OCI-LY3 (cell line): ENCODE measurements at regions not wholly inside any gene's neighbourhood (a gene's known extent, or its start where the extent isn't known, plus 50 kb on each side); places are given as distances from the start of the nearest gene placed in this dataset.

Experiments used
- H2AFZ ChIP-seq: fragments of 200-600, 300-600 bp; shearing (Covaris generic); 2 replicates; pipeline ENCODE4 v1.6.0; 2014; ENCODE audit warnings: antibody characterized with exemption, low read depth, low read length
- H3K27ac ChIP-seq: fragments of 200-600, 300-600 bp; sonication (generic); 2 replicates; pipeline ENCODE4 v1.5.1; 2014; ENCODE audit warnings: mild to moderate bottlenecking, low read length, moderate library complexity, mixed read lengths
- H3K27me3 ChIP-seq: fragments of 200-600, 300-600 bp; sonication (generic); 2 replicates; pipeline ENCODE4 v1.6.1; 2014; ENCODE audit warnings: low read depth, low read length, mixed read lengths
- H3K36me3 ChIP-seq: fragments of 200-600, 300-600 bp; sonication (generic); replicated peaks from 2 replicates; pipeline ENCODE3; 2014; ENCODE audit warnings: low read depth, low read length, mixed read lengths
- H3K4me1 ChIP-seq: fragments of 300-600, 200-600 bp; sonication (generic); 2 replicates; pipeline ENCODE4 v1.6.1; 2014; ENCODE audit warnings: low read length, mixed read lengths
- H3K4me2 ChIP-seq: fragments of 200-600, 300-600 bp; sonication (generic); 2 replicates; pipeline ENCODE4 v1.6.1; 2014; ENCODE audit warnings: low read length, mixed read lengths
- H3K4me3 ChIP-seq: fragments of 300-600, 200-600 bp; sonication (generic); 2 replicates; pipeline ENCODE4 v1.5.1; 2014; ENCODE audit warnings: antibody characterized with exemption, mild to moderate bottlenecking, low read length, moderate library complexity
- H3K79me2 ChIP-seq: fragments of 300-600, 200-600 bp; shearing (Covaris generic); 2 replicates; pipeline ENCODE4 v1.6.1; 2014; ENCODE audit warnings: mild to moderate bottlenecking, low read length, mixed read lengths
- H3K9ac ChIP-seq: fragments of 300-600, 200-600 bp; shearing (Covaris generic); 2 replicates; pipeline ENCODE4 v1.6.0; 2014; ENCODE audit warnings: mild to moderate bottlenecking, low read length, moderate library complexity
- H3K9me3 ChIP-seq: fragments of 200-600, 300-600 bp; shearing (Covaris generic); 2 replicates; pipeline ENCODE4 v1.6.1; 2014; ENCODE audit warnings: low read length, mixed read lengths; ENCODE audit not compliant: insufficient read depth
- H4K20me1 ChIP-seq: fragments of 200-600, 300-600 bp; sonication (generic); 2 replicates; pipeline ENCODE4 v1.6.1; 2016; ENCODE audit warnings: low read length, mixed read lengths; ENCODE audit not compliant: insufficient read depth
- CTCF ChIP-seq: fragments of 200-600, 300-600 bp; sonication (generic); IDR thresholded peaks from 2 replicates; pipeline ENCODE4 v1.5.1; 2014; ENCODE audit warnings: antibody characterized with exemption, low read length, low read depth
- EZH2phosphoT487 ChIP-seq: fragments of 200-600 bp; shearing (Covaris generic); IDR thresholded peaks from 2 replicates; pipeline ENCODE4 v1.6.1; 2018; ENCODE audit warnings: antibody characterized with exemption, mixed run types, low read depth

DNA sequence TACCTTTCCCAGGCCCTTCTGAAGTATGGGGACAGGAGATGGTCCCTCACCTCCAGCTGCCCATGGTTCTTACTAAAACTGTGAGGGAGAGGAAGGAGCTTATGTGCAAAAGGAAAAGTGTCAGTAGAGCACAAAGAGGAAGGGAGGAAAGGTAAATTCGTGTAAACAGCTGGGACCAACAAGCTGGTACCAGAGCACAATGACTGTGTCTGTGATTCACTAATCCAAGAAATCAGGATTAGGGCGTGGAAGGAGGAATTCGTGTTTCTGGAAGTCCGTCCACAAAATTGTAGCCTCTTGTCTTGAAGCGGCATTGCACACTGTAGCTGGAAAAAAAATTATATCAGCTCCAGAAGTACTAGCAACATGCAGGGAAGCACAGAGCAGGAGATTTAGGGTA lies 129.0 kb upstream of the RREB1 start:
- Histone ChIP-seq H4K20me1 (no peaks in the 10 kb centered on the region), H3K4me1 (no peaks in the 10 kb centered on the region), H3K4me3 (no peak overlapping the region), H3K27me3 (no peaks in the 10 kb centered on the region), H3K4me2 (no peak overlapping the region), H3K36me3 (no peaks in the 10 kb centered on the region), H3K9me3 (no peaks in the 10 kb centered on the region), H3K27ac (no peak overlapping the region), H2AFZ (no peak overlapping the region), H3K9ac (no peak overlapping the region), H3K79me2 (no peaks in the 10 kb centered on the region)
- no peak for TF ChIP-seq CTCF
- no peak for TF ChIP-seq EZH2phosphoT487

DNA sequence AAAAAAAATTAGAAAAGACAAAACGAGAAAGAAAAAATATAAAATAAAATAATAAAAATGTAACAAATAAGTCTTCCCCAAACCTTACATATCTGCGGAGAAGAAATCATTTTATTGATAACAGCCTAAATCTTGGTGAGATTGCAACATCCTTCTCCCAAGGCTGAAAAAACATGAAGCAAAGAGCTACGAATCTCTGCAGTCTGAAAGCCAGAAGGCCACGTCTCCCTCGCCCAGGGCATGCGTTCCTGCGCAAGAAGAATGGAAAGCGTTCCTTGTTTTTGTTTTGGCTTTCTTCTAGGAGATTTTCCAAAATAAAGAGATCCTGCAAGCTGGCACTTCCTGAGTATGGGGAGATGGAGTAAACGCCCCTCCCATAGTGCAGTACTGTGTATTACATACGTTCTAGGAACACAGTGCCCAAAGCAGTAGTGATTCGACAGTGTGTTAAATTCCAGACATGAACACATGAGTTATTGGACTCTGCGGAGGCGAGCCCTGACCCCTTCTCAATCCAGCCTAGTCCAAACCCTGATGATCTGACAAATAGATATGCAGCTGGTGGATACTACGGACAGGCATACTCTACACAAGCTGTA lies 126.7 kb upstream of the RREB1 start:
- Histone ChIP-seq H3K36me3 (no peaks in the 10 kb centered on the region), H3K4me1 (no peaks in the 10 kb centered on the region), H2AFZ (no peak overlapping the region), H4K20me1 (no peaks in the 10 kb centered on the region), H3K9ac (no peak overlapping the region), H3K27ac (no peak overlapping the region), H3K4me3 (no peak overlapping the region), H3K27me3 (no peaks in the 10 kb centered on the region), H3K79me2 (no peaks in the 10 kb centered on the region), H3K9me3 (no peaks in the 10 kb centered on the region), H3K4me2 (no peak overlapping the region)
- TF ChIP-seq CTCF (no peak), EZH2phosphoT487 (no peak)

DNA sequence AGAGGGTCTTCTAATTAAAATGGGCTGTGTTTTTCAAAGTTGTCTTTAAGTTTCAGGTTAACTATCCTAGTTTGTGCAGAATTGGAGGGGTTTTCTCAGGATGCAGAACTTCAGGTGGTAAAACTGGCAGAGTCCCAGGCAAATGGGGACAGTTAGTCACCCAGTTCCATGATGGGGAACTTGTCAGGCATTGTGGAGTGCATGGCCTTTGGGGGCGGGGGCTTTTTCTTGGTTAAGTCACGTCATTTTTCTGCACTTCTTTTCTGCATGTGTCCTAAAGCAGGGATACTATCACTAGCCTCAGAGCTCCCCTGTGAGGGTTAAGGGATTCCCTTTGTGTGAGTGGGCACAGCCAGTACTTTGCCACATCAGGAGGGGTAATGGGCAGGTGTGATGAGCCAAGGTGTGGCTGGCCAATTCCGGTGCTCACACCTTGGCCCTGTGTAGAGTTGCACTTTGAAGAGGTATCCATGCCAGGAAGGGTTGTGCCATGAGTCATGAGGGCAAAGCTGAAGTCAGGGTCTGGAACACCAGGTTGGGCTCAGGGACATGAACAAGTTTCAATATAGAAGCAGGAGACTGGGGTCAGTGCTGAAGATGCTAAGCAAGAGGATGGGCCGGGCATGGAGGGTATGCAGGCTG lies 126.0 kb upstream of the RREB1 start:
- no peak overlapping the region for H3K4me2 ChIP-seq
- no peaks in the 10 kb centered on the region for H3K9me3 ChIP-seq
- no peaks in the 10 kb centered on the region for H3K36me3 ChIP-seq
- no peaks in the 10 kb centered on the region for H3K4me1 ChIP-seq
- H3K4me3 ChIP-seq: no peak overlapping the region
- H2AFZ ChIP-seq: no peak overlapping the region
- TF ChIP-seq CTCF: no peak
- no peak for TF ChIP-seq EZH2phosphoT487
- no peaks in the 10 kb centered on the region for H3K27me3 ChIP-seq
- H3K27ac ChIP-seq: no peak overlapping the region
- no peaks in the 10 kb centered on the region for H3K79me2 ChIP-seq
- no peak overlapping the region for H3K9ac ChIP-seq
- no peaks in the 10 kb centered on the region for H4K20me1 ChIP-seq

DNA sequence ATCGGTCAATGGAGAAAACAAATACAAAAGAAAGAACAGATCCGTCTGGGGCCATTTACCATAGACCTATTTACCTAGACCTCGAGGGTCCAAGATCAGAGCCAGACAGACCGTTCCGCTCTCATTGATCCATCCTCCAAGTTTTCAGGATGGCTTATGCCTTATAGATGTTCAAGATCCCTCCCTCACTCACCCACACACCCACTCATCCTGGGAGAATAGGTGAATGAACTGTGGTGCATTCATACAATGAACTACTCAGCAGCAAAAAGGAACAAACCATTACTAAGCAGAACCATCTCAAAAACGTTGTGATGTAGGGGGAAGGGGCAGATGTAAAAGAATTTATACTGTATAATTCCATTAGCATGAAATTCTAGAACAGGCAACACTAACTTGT lies 125.1 kb upstream of the RREB1 start:
- Histone ChIP-seq H3K27ac (no peak overlapping the region), H3K79me2 (no peaks in the 10 kb centered on the region), H3K36me3 (no peaks in the 10 kb centered on the region), H2AFZ (no peak overlapping the region), H4K20me1 (no peaks in the 10 kb centered on the region), H3K9ac (no peak overlapping the region), H3K27me3 (no peaks in the 10 kb centered on the region), H3K4me2 (no peak overlapping the region), H3K9me3 (no peaks in the 10 kb centered on the region), H3K4me3 (no peak overlapping the region), H3K4me1 (no peaks in the 10 kb centered on the region)
- TF ChIP-seq CTCF (no peak), EZH2phosphoT487 (no peak)
